ENCODE measurements at regions not wholly inside any gene's neighbourhood (a gene's known extent, or its start where the extent isn't known, plus 50 kb on each side); places are given as distances from the start of the nearest gene placed in this dataset.

GRCh38 chr3:112741983-112742382 is 101.0 kb upstream of the CCDC80 start:
- H3K79me1 ChIP-seq (ENCODE audit: insufficient read depth, low read depth, low read length, poor library complexity, severe bottlenecking) = no peaks in the 10 kb centered on the region
- no peaks in the 10 kb centered on the region for H4K20me1 ChIP-seq (ENCODE audit: control insufficient read depth, insufficient read depth, insufficient read length)
- no peak overlapping the region for H3K4ac ChIP-seq (ENCODE audit: low read depth, low read length)
- H3K27me3 ChIP-seq (ENCODE audit: insufficient read depth, low read length) = no peaks in the 10 kb centered on the region
- H3K4me1 Mint-ChIP-seq = peaks cover 18 to 20% of the 10 kb centered on the region in 2 experiments
- no peak overlapping the region for H3K4me2 ChIP-seq (ENCODE audit: insufficient read depth, insufficient read length, low read length)
- H3K36me3 Mint-ChIP-seq (ENCODE audit: insufficient read depth in 1 of 3, low read depth in 3 of 3) = no peaks in the 10 kb centered on the region
- no peak overlapping the region for H2BK15ac ChIP-seq (ENCODE audit: low read depth, low read length)
- H2AK5ac ChIP-seq (ENCODE audit: insufficient read length, low read length) = no peak overlapping the region
- H3K56ac ChIP-seq (ENCODE audit: insufficient read length, low read depth, low read length) = no peak overlapping the region
- H3T11ph ChIP-seq (ENCODE audit: low read length) = no peak overlapping the region
- no peak overlapping the region for H3K9ac ChIP-seq (ENCODE audit: extremely low read depth, insufficient read length, low read length)
- H2BK120ac ChIP-seq (ENCODE audit: low read depth, low read length, poor library complexity, severe bottlenecking) = no peak overlapping the region
- H3K18ac ChIP-seq (ENCODE audit: insufficient read length, low read depth, low read length) = no peak overlapping the region
- H3K4me1 ChIP-seq (ENCODE audit: insufficient read depth, low read length) = no peaks in the 10 kb centered on the region; the same call in 1 of the 2 replicates
- H3K23me2 ChIP-seq (ENCODE audit: insufficient read length, low read depth, low read length, poor library complexity, severe bottlenecking) = no peaks in the 10 kb centered on the region
- H4K5ac ChIP-seq (ENCODE audit: insufficient read length, low read depth, low read length) = no peak overlapping the region
- no peak overlapping the region for H3K27ac ChIP-seq (ENCODE audit: insufficient read length, low read depth, low read length)
- no peak overlapping the region for H3K23ac ChIP-seq (ENCODE audit: insufficient read length, low read depth, low read length)
- no peaks in the 10 kb centered on the region for H3K79me2 ChIP-seq (ENCODE audit: insufficient read depth, low read length)
- no peaks in the 10 kb centered on the region for H3K9me3 Mint-ChIP-seq
- DNase-seq = no peak
- H4K91ac ChIP-seq (ENCODE audit: insufficient read length, low read depth, low read length) = no peak overlapping the region
- H2BK20ac ChIP-seq (ENCODE audit: low read depth, low read length, poor library complexity, severe bottlenecking) = no peak overlapping the region
- no peaks in the 10 kb centered on the region for H3K27me3 Mint-ChIP-seq (ENCODE audit: low read depth)
- no peak overlapping the region for H3K27ac Mint-ChIP-seq
- H4K8ac ChIP-seq (replicated peaks; ENCODE audit: insufficient read length, low read depth, low read length) = no peak overlapping the region
- H2AFZ ChIP-seq (ENCODE audit: low read length) = no peak overlapping the region
- no peak overlapping the region for H3K4me3 Mint-ChIP-seq
- no peak for TF ChIP-seq CTCF (conservative IDR thresholded peaks at IDR 0.05)
- H3K9me3 ChIP-seq (ENCODE audit: control insufficient read depth, low read depth, low read length) = no peaks in the 10 kb centered on the region
- no peak overlapping the region for H3K14ac ChIP-seq (ENCODE audit: insufficient read depth, low read length)
- no peak overlapping the region for H2BK12ac ChIP-seq (ENCODE audit: insufficient read length, low read depth, low read length)
- H2BK5ac ChIP-seq (ENCODE audit: insufficient read length, low read length) = no peak overlapping the region

All from H9 (cell line).